NK-92 (cell line): ENCODE measurements at regions not wholly inside any gene's neighbourhood (a gene's known extent, or its start where the extent isn't known, plus 50 kb on each side); places are given as distances from the start of the nearest gene placed in this dataset.

Experiments used
- DNase-seq: peaks from one replicate; lab custom pipeline; 2025; ENCODE audit not compliant: unreplicated experiment; lab: John Stamatoyannopoulos, UW

DNA sequence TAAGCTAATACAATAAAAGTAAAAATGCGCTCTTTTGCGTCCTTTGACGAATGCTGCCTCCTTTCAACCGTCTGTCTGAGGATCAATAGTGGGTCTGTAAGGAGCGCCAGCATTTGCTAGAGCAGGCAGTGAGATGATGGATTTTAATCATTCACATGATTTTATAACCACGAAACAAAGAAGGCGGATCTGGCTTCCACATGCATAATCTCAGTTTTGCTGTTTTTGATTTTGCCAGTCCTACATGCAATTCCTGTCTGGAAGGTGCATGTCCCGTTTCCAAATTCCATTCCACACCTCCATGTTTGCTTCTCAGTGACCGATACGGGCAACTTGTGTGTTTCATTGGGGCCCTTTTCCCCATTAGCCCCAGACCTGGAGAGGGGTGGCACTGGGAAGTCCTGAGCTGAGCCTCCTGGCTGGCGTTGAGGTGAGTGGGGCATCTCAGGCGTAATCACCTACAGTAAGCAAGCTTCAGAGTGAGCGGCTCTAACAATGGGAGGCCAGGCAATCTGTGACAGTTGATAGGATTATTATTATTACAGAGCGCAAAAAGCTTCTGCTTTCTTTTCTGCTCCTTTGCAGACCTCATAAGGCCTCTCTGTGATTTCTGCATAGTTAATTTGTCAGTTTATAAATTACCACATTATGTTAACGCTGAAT lies 405.4 kb downstream of the ZSWIM6 start:
- DNase-seq = no peak

DNA sequence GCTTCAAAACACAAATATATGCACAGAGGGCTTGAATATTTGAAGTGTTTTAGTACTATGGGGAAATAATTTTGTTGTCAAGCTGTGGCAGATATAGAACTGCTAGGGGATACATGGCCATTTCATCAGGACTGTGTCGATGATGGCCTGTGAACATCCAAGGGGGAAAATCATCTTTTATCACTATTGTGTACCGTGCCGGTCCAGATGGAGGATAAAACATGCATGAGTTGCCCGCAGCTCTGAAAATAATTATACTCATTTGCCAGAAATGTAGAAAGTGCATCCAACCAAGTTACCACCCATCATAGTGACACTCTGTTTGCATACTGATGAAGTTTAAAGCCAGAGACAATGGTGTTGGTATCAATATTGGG lies 405.9 kb downstream of the ZSWIM6 start:
- DNase-seq = no peak

DNA sequence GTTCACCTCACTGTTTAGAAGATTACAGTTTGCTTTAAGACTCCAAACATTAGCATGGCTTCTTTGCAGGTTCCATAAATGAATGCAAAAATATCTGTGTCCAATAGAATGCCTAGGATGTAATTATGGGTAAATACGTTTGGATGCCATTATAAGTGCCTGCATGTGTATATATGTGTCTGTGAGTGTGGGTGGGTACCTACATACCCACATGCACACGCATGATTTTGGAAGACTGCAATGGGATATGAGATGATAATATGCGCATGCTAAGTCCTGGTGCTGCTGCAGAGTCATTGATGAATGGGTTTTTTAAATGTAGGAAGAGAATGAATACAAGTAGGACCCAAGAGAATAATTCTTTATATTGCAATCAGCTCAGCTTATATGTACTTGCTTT lies 406.4 kb downstream of the ZSWIM6 start:
- no peak for DNase-seq

DNA sequence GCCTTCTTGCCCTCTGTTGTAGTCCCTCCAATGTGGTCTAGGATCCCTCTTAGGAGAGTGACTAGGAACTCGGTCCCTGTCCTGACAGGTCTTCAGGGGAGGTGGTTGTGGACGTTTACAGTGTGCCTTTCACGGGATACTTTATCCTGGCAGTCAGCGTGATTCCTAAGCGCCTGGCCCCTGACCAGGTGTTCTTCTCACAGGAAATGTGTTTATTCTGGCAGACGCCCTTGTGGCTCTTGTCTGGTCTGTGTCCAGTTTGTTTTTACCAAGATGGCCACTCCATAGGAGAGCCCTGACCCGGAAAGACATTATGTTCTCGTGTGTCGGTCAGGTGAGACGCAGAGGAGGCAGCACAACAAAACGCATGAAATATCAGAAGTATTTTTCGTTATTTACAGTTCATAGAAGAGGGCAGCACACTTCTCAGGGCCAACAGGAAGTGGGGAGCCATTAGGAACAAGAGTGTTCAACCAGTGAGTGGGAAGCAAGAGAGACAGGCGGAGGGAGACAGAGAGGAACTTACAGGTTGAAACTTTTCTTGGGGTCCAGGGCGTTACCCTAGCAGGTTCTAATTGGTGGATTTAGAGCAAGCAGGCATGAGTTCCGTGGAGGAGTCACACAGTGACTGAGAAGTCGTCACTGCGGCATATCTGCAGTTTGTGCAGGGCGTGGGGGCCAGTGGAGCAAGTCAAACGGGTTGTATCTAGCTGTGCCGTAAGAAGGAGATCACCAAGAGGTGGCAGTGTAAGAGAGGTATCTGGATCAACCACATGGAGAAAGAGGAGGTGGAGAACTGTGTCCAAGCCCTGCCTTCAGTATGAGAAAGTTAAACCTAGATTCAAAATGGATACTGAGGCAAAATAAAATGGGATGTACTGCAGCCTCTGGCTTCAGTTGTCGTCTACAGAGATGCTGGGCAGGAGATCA lies 412.9 kb downstream of the ZSWIM6 start:
- no peak for DNase-seq

DNA sequence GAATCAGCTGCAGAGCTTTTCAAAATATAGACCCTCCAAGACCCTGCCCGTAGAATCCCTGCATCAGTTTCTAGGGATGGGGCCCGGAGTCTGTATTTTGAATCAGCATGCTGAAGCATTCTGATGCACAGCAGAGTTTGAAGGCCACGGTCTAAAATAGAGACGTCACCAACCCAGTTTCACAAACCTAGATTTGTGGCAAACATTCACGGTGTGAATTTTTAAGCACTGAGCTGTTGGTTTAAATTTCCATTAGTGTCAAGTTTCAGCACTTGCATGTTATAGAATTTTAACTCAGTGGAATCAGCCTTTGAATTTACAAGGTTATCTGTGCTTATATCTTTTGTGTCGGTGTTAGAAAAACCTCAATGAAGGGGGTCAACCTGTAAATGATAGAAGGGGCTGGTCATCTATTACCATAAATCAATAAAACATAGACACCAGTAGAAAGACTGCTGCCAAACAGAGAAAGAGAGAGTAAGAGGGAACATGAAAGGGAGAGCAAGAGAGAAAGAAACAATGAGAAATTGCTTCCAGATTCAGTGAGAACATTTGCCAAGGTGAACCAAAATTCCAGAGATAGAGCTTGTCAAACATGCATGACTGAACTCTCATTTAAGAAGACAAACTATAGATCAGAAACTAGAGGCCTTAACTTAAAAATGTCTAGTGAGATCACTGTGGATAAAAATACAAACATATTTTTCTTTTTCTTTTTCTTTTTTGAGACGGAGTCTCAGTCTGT lies 414.9 kb downstream of the ZSWIM6 start:
- no peak for DNase-seq

DNA sequence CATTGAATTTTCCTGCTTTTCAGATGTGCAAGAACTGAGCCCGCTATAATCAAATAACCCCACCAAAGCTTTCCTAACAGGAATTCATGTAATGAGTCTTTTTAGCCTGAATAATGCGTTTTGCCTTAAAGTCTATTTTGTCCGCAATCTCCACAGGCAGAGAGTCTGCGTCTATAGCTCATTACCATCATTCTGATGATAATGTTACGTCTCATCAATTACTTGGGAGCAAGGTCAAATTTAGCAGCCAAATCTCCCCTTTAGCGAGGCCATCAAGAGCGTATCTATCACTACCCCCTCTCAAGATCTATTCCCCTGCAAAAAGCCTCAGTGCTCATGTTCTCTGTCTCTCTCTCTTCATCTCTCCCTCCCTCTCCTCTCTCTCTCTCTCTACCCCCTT lies 416.1 kb downstream of the ZSWIM6 start:
- DNase-seq = no peak

DNA sequence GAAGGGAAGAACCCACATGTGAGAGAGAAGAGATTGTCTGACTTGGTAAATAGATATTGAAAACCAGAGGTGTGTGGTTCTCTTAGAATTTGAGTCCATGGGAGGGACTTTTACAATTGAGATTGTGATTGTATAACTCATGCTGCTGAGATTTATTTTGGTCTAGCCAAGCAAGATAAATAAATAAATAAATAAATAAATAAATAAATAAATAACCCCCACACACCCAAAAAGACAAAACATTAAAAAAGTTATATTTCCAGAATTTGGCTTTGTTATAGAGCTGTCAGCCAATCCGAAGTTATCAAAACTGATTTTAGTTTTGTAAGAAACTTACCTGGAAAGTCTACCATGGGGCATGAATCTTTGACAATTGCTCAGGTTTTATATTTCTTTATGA lies 416.6 kb downstream of the ZSWIM6 start:
- no peak for DNase-seq

DNA sequence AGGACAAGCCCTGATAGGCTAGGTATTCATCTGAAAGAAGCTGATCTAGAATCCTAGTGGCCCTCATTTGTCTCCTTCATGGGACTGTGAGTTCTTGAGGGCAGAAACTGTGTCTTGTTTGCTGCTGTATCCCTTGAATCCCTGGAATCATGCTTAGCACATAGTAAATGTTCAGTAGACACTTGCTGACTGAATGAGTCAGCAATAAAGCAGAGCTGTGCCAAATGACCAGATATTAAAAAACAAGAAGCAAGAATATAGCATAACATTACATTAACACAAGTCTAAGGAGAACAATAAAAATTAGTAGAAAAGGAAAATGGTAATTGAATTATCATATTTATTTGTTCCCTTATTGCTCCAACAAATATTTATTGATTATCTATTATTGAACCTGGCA lies 420.5 kb downstream of the ZSWIM6 start:
- DNase-seq = no peak

DNA sequence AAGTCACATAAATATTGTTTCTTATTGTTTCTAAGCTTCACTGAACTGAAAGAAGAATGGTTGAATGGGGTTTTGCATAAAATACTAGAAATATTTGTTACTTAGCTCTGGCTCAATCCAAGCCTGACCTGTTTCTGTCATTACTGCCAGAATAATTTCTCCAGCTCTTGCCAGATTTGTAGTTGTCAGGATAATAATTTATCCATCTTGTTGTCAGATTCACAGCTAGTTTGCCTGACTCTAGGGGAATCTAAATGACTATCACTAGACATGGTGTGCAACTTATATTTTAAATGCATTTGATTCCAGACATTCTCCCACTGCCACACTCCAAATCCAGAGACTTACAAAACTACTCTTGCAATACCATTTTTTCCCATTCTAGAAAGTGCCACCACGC lies 422.7 kb downstream of the ZSWIM6 start:
- DNase-seq = no peak

DNA sequence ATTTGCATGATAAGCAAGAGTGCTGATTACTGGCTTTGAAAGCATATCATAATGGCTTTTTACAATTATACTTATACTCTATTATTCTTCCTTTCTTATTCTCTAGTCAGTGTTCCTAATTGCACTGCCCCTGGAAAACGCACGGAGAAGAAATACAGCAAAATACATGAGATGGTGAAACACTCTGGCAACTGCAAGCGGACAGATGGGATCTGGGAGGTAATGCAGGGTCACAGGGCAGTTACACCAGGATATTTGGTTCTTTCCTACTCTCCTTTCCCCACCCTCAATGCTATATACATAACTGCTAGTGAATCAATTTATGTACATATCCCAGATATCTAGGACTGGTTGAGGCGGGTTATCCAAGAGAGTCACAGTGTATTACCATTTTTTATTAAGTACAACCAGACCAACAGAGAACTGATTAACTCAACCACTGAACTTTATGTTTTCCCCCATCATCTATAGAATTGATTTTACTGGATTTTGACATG lies 423.7 kb downstream of the ZSWIM6 start:
- DNase-seq = no peak

DNA sequence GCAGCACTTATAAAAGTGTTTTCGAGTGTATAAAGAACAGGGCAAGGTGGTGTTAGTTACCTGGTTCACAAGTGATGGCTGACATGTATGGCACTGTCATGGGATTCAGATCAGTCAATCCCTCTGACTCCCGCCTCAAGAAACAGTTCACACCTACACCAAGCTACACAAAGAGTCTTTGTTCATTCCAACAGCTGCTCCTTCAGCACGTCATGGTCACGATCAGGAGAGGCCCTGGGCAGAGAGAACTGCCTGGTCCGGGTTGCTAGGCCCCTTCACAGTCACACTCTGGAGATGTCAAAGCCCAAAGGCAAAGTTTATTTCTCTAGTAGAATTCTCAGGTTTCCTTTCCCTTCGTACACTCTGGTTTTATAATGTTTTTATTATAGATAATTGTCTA lies 426.7 kb downstream of the ZSWIM6 start:
- no peak for DNase-seq

DNA sequence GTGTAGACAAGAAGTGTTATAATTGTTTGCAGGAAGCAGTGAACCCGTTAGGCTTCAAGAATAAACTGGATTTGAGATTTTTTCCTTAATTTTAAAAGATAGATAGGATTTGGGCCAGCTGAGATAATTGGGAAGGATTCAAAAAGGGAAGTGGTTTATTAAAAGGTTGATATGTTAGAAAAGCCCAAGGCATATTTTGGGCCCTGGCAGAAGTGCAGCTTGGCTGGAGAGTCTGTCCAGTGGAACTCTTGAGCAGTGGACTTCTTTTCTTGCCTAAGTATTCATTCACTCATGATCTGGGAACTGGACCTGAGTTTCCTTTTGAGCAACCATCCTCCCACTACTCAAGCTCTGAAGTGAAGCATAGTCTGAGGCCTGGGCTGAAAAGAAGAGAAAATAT lies 433.4 kb downstream of the ZSWIM6 start:
- no peak for DNase-seq

DNA sequence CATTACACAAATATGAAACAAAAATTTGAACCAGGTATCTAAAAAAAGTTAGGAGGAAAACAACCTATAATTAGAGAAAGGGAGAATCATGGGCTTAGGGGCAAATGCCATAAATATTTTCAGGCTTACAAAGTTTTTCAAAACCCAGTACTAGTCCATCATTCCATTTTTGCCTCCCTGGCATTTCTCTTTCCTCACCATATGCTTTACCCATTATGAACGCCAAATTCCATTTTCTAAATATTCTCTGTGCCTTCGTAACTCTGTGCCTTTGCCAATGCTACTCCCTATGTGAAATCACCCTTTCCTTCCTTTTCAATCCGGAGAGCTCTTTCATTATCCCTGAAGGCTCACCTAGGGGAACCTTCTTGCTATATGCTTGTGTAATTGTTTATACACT lies 434.1 kb downstream of the ZSWIM6 start:
- DNase-seq = no peak

DNA sequence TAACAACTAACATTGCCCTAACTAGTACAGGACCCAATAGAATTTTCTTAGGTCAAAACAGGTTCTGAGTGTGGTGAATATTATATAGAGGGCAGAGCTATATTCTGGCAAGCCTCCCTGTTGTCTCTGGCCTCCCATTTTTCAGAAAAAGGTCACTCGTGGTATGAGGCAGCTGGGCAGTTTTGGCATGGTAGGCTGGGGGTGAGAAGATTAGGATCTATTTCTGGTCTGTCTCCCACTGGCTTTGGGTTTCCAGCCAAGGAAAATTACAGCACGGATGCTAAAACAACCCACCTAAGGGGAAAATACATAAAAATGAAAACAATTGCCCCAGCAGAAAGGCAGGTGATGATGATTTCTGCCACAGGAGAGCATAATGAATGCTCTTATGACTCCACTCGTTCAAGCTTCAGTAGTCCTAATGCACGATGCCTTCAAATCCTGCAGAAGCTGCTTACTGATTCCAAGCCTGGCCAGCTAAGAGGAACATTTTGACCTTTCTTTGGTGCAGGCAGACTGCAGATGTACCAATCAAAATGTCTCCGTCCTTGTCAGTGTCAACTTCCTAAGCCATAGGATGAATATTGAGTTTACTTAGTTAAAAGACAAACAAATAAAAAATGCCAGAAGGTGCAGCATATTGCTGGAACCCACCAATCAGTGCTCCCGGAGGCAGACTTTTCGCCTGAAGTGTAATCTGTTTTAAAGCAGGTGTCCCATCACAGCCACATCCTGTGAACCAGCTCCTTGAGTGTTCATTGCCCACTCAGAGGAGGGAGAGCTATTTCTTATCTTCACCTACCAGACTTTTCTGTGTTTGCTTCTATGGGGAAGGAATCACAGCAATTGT lies 435.4 kb downstream of the ZSWIM6 start:
- DNase-seq = no peak

DNA sequence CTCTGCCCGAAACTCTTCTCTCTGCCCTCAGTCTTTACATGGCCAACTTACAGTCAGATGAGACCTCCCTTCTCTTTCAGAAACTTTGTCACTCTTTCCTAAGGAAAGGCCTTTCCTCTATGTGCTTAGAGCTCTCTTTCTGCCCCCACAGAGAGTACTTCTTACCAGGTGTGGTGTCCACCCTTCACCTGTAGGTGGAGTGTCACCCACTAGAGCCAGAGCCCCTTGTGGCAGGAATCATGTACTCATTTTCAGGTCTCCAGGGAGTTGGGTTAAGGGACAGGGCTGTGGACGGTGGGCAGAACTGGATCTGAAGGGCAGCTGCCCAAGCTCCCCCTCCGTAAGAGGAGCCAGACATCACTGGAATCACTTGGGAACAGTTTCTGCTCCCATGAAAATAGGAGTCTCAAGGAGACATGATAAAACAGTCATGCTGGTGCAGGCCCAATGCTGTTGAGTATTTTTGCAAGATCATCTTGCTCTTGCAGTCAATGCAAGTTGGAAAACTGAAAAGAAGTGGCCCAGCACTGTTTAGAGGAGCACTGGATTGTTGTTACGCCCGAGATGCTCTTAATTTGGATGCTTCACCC lies 436.7 kb downstream of the ZSWIM6 start:
- DNase-seq = no peak

DNA sequence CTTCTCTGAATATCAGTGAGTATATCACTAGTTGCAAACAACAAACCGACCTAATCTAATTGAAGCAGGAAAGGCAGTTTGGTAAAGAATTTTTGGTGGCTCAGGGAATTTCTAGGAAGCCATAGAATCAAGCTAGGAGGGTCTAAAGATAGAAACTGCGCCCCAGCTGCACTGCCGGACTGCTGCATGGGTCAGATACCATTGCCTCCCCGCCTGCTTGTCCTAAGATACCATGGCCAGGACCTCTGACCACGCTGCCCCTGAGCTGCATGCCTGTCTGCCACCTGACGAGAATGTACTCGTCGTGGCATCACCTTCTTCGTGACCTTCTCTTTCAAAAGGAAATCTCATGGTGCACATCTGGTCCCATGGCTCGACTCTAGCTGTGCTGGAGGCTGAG lies 439.0 kb downstream of the ZSWIM6 start:
- DNase-seq = no peak

DNA sequence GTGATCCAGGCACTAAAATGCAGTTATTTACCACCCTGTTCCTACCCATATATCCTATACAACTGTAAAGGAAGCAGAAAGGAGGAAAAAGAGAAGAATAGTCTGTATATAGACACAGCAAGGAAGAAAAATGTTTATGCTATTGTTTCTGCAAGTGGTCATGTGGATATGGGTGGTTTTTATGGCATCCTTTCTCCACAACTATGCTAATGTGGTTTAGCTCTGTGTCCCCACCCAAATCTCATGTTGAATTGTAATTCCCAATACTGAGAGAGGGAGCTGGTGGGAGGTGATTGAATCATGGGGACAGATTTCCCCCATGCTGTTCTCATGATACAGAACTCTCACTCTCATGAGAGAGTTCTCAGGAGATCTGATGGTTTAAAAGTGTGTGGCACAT lies 439.8 kb downstream of the ZSWIM6 start:
- no peak for DNase-seq

DNA sequence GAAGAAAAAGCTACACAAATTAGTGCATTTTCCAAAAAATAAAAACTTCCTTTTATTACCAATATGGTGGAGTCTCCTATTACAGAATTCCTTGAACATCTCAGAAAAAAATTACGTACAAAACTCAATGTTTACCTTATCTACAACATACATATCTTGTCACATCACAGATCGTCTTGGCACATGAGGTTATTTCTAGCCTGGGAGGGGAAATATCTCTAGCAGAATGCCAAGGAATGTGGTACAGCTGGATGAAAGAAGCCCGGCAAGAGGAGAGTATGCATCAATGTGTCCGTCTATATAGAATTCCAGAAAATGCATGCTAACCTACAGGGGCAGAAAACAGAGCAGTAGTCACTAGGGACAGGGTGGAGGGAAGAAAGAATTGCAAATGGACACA lies 443.8 kb downstream of the ZSWIM6 start:
- no peak for DNase-seq

DNA sequence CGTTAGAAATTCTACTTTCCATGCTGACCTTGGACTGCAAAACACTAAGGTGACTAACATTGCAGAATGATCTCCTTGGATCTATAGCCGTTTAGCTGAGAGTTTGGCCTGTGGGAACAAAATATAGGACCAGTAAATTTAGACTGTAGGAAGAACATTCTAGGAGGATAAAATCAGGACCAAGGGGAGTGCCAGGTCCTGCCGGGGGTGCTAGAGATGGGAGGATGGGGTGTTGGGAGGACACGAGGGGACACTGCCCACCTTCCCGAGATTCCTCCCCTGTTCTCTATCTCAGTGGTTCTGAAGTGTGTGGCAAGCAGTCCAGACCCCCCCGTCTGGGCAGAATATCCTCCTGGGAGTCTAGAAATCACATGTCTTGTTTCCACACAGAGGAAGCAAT lies 445.2 kb downstream of the ZSWIM6 start:
- no peak for DNase-seq

DNA sequence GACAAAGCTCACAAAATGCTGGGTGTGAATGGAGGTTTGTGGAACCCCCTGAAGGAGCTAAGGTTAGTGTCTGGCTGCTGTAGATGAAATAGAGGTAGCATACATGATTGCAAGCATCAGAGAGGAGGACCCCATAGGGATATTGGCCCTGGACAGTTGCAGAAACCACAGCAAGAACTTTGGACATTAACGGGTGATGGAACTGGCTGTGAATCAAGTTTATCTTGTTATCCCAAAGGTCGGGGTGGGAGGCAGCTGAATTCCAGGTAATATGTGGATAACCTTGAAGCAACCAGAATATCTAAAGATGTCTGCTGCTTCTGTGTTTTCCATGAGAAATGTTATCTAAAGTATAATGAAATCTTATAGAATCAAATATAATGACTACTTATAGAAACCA lies 447.7 kb downstream of the ZSWIM6 start:
- DNase-seq = no peak
